OCI-LY1 (cell line): ENCODE measurements at regions not wholly inside any gene's neighbourhood (a gene's known extent, or its start where the extent isn't known, plus 50 kb on each side); places are given as distances from the start of the nearest gene placed in this dataset.

Experiments
- CTCF ChIP-seq: fragments of 200-600 bp; sonication (generic), shearing (Covaris generic); IDR thresholded peaks from 2 replicates; pipeline ENCODE4 v1.5.1; 2017; ENCODE audit warnings: mild to moderate bottlenecking, antibody characterized with exemption, low read length, moderate library complexity, mixed read lengths
- EZH2 ChIP-seq: fragments of 200-600 bp; sonication (generic), shearing (Covaris generic); IDR thresholded peaks from 2 replicates; pipeline ENCODE4 v1.8.0; 2017; ENCODE audit warnings: borderline replicate concordance, mixed run types, mild to moderate bottlenecking, antibody characterized with exemption, low read length, moderate library complexity, mixed read lengths

- no peak for TF ChIP-seq CTCF
- TF ChIP-seq EZH2: no peak
Measured at GRCh38 chr10:57960406-57960805, 307.3 kb downstream of the IPMK start.
